Kidney (tissue), 13 donors: ENCODE measurements at regions not wholly inside any gene's neighbourhood (a gene's known extent, or its start where the extent isn't known, plus 50 kb on each side); places are given as distances from the start of the nearest gene placed in this dataset.
"Not testable (repeated sequence)": the region's sequence is repeated elsewhere in the genome, so short reads cannot be mapped to it uniquely, and the experiment has no call there.

ENCODE experiments used
- DNase-seq, 5 donors: peaks; one replicate each; pipeline ENCODE4 v3.0.0-alpha.2; 2013 to 2020
- FAIRE-seq: peaks from 2 replicates; lab custom pipeline; 2012; peaks lifted over from hg19 to GRCh38; lab: Jason Lieb, UNC
- H3K27ac ChIP-seq, 2 donors: one replicate each; pipeline ENCODE4 v1.7.0; 2013; ENCODE audit warnings: low read depth in 2 of 2, low read length in 2 of 2, inconsistent platforms in 1 of 2
- H3K27me3 ChIP-seq: one replicate; pipeline ENCODE4 v1.7.1; 2013; ENCODE audit warnings: low read length, inconsistent platforms; ENCODE audit not compliant: control insufficient read depth, insufficient read depth
- H3K36me3 ChIP-seq, 3 donors: one replicate each; pipeline versions ENCODE4 v1.7.0 to v1.7.1; 2013; ENCODE audit warnings: low read length in 3 of 3, control low read depth in 1 of 3, inconsistent platforms in 1 of 3; ENCODE audit not compliant: insufficient read depth in 3 of 3, control insufficient read depth in 2 of 3
- H3K4me1 ChIP-seq, 3 donors: one replicate each; pipeline versions ENCODE4 v1.7.0 to v1.7.1; 2013; ENCODE audit warnings: low read length in 3 of 3, inconsistent platforms in 1 of 3, low read depth in 1 of 3; ENCODE audit not compliant: control insufficient read depth in 2 of 3, insufficient read depth in 2 of 3
- H3K4me3 ChIP-seq, 3 donors: one replicate each; pipeline versions ENCODE4 v1.7.0 to v1.8.1; 2013; ENCODE audit warnings: low read length in 3 of 3, control low read depth in 1 of 3, inconsistent platforms in 1 of 3
- H3K9ac ChIP-seq, 3 donors: one replicate each; pipeline versions ENCODE4 v1.7.0 to v1.7.1; 2013; ENCODE audit warnings: low read length in 3 of 3, control low read depth in 1 of 3, inconsistent platforms in 1 of 3
- H3K9me3 ChIP-seq, 3 donors: one replicate each; pipeline versions ENCODE4 v1.7.0 to v1.7.1; 2013; ENCODE audit warnings: low read length in 3 of 3, control low read depth in 1 of 3, inconsistent platforms in 1 of 3; ENCODE audit not compliant: control insufficient read depth in 2 of 3, insufficient read depth in 1 of 3
- intact Hi-C: fragments of 100-400 bp; cut with DNase I; formaldehyde crosslinking; loops from one replicate; pipeline ENCODE4 v1.11.1; 2022
- TF ChIP-seq, protein P1 (sequence below): IDR thresholded peaks from 3 replicates; pipeline ENCODE4 v1.5.1; 2012; ENCODE audit warnings: mild to moderate bottlenecking, moderate library complexity, borderline replicate concordance; ENCODE audit not compliant: insufficient read depth; ENCODE audit errors: extremely low read depth
- donor health status: control.
- donor health status: control.
- donor health status: control.
- donor health status: control.
- donor health status: control.
- donor health status: DM: yes; HTN: yes; CAD: no.
- donor health status: Normal renal cell carcinoma (clear cell type).

DNA sequence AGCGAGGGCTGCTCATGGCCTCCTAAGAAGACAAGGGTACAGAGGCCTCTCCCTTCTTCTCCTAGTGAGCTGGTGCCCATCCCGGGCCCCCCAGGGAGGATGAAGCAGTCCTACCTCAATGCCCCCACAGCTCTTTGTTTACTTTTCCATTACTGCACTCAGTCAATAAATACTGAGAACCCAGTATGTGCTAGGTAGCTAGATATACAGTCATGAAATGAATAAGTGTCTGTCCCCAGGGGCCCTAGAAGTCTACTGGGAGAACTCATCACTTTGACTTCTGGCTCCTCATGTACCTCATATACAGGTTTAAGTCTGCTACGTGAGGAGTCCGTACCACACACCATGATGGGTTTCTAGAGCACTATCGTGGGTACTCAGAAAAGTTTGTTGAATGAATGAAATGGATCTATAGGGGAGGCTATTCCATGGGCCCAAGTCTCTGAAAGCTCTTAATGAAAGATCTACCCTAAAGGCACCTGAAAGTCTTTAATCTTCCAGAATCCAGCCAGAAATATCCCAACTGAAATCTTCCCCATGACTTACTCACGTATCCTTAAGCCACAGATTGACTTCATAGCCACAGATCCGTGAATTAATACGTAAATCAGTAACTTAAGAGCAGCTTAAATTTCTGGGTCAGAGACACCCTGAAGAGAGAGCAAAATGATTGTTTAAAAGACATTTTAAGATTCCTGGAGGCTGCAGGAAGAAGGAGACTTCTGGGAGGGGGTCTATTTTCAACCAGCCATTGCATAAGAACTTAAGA, 51.6 kb upstream of the POMP start:
- H3K27me3 ChIP-seq, result no peaks in the 10 kb centered on the region
- DNase-seq (peak in 1 of 5 donors; percentile 21), FAIRE-seq (no peak)
- no peaks in the 10 kb centered on the region for H3K4me1 ChIP-seq
- TF ChIP-seq, protein P1, sequence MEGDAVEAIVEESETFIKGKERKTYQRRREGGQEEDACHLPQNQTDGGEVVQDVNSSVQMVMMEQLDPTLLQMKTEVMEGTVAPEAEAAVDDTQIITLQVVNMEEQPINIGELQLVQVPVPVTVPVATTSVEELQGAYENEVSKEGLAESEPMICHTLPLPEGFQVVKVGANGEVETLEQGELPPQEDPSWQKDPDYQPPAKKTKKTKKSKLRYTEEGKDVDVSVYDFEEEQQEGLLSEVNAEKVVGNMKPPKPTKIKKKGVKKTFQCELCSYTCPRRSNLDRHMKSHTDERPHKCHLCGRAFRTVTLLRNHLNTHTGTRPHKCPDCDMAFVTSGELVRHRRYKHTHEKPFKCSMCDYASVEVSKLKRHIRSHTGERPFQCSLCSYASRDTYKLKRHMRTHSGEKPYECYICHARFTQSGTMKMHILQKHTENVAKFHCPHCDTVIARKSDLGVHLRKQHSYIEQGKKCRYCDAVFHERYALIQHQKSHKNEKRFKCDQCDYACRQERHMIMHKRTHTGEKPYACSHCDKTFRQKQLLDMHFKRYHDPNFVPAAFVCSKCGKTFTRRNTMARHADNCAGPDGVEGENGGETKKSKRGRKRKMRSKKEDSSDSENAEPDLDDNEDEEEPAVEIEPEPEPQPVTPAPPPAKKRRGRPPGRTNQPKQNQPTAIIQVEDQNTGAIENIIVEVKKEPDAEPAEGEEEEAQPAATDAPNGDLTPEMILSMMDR, result no peak
- no peaks in the 10 kb centered on the region for H3K36me3 ChIP-seq
- no peaks in the 10 kb centered on the region for H3K9me3 ChIP-seq
- H3K27ac ChIP-seq, result no peak overlapping the region
- H3K9ac ChIP-seq, result no peak overlapping the region
- no peak overlapping the region for H3K4me3 ChIP-seq
- intact Hi-C loops, result no loop called here

DNA sequence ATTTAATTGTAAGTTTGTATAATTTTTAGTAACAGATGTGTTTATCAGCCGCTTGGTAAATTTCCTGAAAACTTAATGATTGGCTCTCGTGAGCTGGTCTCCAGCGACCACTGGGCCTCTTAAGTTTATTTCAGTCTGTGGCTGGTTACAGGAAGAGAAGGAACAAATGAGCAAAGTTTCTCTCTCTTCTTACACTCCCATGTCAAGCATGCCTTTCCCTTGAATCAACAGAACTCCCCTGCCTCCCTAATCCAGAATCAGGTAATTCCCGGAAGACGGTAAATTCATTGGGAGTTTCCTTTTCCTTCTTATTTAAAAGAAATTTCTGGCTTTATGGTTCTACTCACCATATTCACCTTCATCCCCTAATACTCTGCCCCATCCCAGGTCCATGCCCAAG, 52.5 kb upstream of the POMP start:
- no peak for DNase-seq
- no peak for FAIRE-seq
- H3K36me3 ChIP-seq, result no peaks in the 10 kb centered on the region
- H3K4me1 ChIP-seq, result no peaks in the 10 kb centered on the region
- no peaks in the 10 kb centered on the region for H3K9me3 ChIP-seq
- intact Hi-C loops, result no loop called here
- no peak overlapping the region for H3K27ac ChIP-seq
- no peaks in the 10 kb centered on the region for H3K27me3 ChIP-seq
- TF ChIP-seq, protein P1, result no peak
- no peak overlapping the region for H3K9ac ChIP-seq
- no peak overlapping the region for H3K4me3 ChIP-seq

DNA sequence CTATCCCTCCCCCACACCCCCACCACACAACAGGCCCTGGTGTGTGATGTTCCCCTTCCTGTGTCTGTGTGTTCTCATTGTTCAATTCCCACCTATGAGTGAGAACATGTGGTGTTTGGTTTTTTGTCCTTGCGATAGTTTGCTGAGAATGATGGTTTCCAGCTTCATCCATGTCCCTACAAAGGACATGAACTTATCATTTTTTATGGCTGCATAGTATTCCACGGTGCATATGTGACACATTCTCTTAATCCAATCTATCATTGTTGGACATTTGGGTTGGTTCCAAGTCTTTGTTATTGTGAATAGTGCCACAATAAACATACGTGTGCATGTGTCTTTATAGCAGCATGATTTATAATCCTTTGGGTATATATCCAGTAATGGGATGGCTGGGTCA, 53.8 kb upstream of the POMP start:
- H3K4me1 ChIP-seq, intact Hi-C loops, H3K27me3 ChIP-seq, H3K36me3 ChIP-seq, DNase-seq, H3K9ac ChIP-seq, FAIRE-seq, H3K27ac ChIP-seq, H3K4me3 ChIP-seq, H3K9me3 ChIP-seq: not testable (repeated sequence)

- Histone ChIP-seq H3K27me3 (no peaks in the 10 kb centered on the region), H3K4me3 (no peak overlapping the region), H3K9ac (no peak overlapping the region), H3K36me3 (no peaks in the 10 kb centered on the region), H3K4me1 (no peaks in the 10 kb centered on the region), H3K27ac (no peak overlapping the region), H3K9me3 (no peaks in the 10 kb centered on the region)
- TF ChIP-seq, protein P1, result no peak
- no peak for DNase-seq
- intact Hi-C loops, result no loop called here
- FAIRE-seq, result no peak
Observed at GRCh38 chr13:28603043-28603664, 55.8 kb upstream of the POMP start.
